GM10248 (cell line): ENCODE measurements at regions not wholly inside any gene's neighbourhood (a gene's known extent, or its start where the extent isn't known, plus 50 kb on each side); places are given as distances from the start of the nearest gene placed in this dataset.

Source experiments
- CTCF ChIA-PET: fragments of 300-600 bp; sonication (Branson Sonifier 250); formaldehyde crosslinking; extraction: SDS; loops from one replicate; lab custom pipeline; 2021; ENCODE audit warnings: antibody characterized with exemption; lab: Yijun Ruan, JAX
- POLR2A ChIA-PET: fragments of 350-650 bp; sonication (Branson Sonifier 250); formaldehyde crosslinking; extraction: SDS; loops from one replicate; lab custom pipeline; 2020; ENCODE audit warnings: antibody characterized with exemption; lab: Yijun Ruan, JAX
- DNase-seq: peaks from one replicate; pipeline ENCODE4 v3.0.0; 2012; ENCODE audit errors: extremely low spot score
- CTCF ChIP-seq: IDR thresholded peaks from 2 replicates; pipeline ENCODE4 v1.5.1; 2012; ENCODE audit warnings: mild to moderate bottlenecking, low read depth; ENCODE audit errors: extremely low read depth, missing control alignments, control extremely low read depth

GRCh38 chr21:43318841-43319781 lies 107.8 kb downstream of the SIK1 start:
- ChIA-PET POLR2A (no interaction called here), CTCF (interaction anchor here (1.0 to 1.1 kb wide), 2 partner anchors 12 to 42 kb away, joined by 3 to 4 read pairs; no protein-coding TSS in a partner anchor)
- no peak for TF ChIP-seq CTCF
- DNase-seq: peak; percentile 46

- no peak for TF ChIP-seq CTCF
- ChIA-PET POLR2A (no interaction called here), CTCF (interaction anchor here (1.1 kb wide), 1 partner anchor 13 kb away, joined by 4 read pairs; no protein-coding TSS in a partner anchor)
- DNase-seq: no peak
Observed at GRCh38 chr21:43318368-43318767, 108.6 kb downstream of the SIK1 start.

- ChIA-PET CTCF (interaction anchor here (1.1 kb wide), 1 partner anchor 14 kb away, joined by 4 read pairs; no protein-coding TSS in a partner anchor), POLR2A (no interaction called here)
- no peak for TF ChIP-seq CTCF
- DNase-seq: no peak
Observed at GRCh38 chr21:43317959-43318358, 109.0 kb downstream of the SIK1 start.

GRCh38 chr21:43317254-43317748 lies 109.6 kb downstream of the SIK1 start:
- CTCF ChIA-PET: no interaction called here
- TF ChIP-seq CTCF: no peak
- POLR2A ChIA-PET: no interaction called here
- DNase-seq: no peak

- no peak for TF ChIP-seq CTCF
- ChIA-PET CTCF (interaction anchor here (1.1 to 2.0 kb wide), 3 partner anchors 10 to 25 kb away, joined by 3 to 6 read pairs (median 4); no protein-coding TSS in a partner anchor), POLR2A (no interaction called here)
Observed at GRCh38 chr21:43316156-43316845, 110.6 kb downstream of the SIK1 start.

More at GRCh38 chr21:43316156-43316845, 110.6 kb downstream of the SIK1 start:
- no peak for DNase-seq
